ENCODE measurements at regions not wholly inside any gene's neighbourhood (a gene's known extent, or its start where the extent isn't known, plus 50 kb on each side); places are given as distances from the start of the nearest gene placed in this dataset.
"Not testable (repeated sequence)": the region's sequence is repeated elsewhere in the genome, so short reads cannot be mapped to it uniquely, and the experiment has no call there.

GRCh38 chr10:30182191-30183054 is 123.0 kb upstream of the JCAD start:
- DNase-seq (ENCODE audit: insufficient read length) (no peak), FAIRE-seq (no peak)
- no peak for TF ChIP-seq POLR2AphosphoS5 (IDR thresholded peaks at IDR 0.05; ENCODE audit: low read depth, low read length)
- TF ChIP-seq TAF1 (IDR thresholded peaks at IDR 0.05; ENCODE audit: borderline replicate concordance, low read depth, low read length), result no peak
- no peak for TF ChIP-seq POLR2A (IDR thresholded peaks at IDR 0.05; ENCODE audit: low read depth, low read length)

DNA sequence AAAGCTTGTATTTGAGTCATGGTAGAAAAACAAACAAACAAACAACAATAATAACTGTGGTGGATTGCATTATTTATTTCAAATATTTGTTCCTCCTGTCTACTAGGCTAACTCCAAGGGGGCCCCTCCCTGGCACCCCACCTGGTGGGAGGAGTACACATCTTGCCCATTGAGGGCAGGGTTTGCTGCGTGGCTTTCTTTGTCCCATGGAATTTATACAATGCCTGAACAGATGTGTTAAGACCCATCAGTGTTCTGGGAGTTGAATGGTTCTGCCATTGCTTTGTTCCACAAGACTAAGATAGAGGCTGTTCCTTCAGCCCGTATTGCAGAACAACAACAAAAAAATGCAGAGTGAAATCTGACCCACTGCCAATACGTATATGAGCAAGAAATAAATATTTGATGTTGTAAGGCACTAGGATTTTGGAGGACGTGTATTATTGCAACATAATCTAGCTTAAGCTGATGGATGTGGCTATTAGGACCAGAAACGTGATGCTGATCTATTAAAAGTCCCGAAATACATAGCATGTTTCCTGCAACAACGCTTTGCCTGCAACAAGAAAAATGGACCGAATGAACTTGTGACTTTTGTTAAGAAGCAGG is 119.1 kb upstream of the JCAD start:
- FAIRE-seq, result no peak
- no peak for DNase-seq (ENCODE audit: insufficient read length)
- TF ChIP-seq TAF1 (IDR thresholded peaks at IDR 0.05; ENCODE audit: borderline replicate concordance, low read depth, low read length), result no peak
- no peak for TF ChIP-seq POLR2AphosphoS5 (IDR thresholded peaks at IDR 0.05; ENCODE audit: low read depth, low read length)
- TF ChIP-seq POLR2A (IDR thresholded peaks at IDR 0.05; ENCODE audit: low read depth, low read length), result no peak

GRCh38 chr10:30176776-30177533 is 117.6 kb upstream of the JCAD start:
- TF ChIP-seq TAF1 (IDR thresholded peaks at IDR 0.05; ENCODE audit: borderline replicate concordance, low read depth, low read length), result no peak
- TF ChIP-seq POLR2A (IDR thresholded peaks at IDR 0.05; ENCODE audit: low read depth, low read length), result no peak
- no peak for TF ChIP-seq POLR2AphosphoS5 (IDR thresholded peaks at IDR 0.05; ENCODE audit: low read depth, low read length)
- no peak for DNase-seq (ENCODE audit: insufficient read length)
- FAIRE-seq, result no peak

DNA sequence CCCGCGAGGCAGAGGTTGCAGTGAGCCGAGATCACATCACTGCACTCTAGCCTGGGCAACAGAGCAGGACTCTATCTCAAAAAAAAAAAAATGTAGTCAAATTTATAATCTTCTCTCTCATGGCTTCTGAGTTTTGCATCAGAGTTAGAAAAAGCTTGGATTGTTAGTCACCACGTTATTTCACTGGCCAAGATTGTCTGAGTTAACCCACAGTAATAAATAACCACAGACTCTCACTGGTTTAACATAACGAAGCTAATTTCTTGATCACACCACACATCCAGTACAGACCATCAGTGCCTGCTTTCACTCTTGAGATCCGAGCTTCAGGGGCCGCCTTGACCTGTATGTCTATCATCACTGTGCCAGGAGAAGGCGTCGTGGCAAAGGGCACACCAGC is 116.8 kb upstream of the JCAD start:
- no peak for DNase-seq (ENCODE audit: insufficient read length)
- FAIRE-seq, result no peak
- no peak for TF ChIP-seq POLR2A (IDR thresholded peaks at IDR 0.05; ENCODE audit: low read depth, low read length)
- no peak for TF ChIP-seq POLR2AphosphoS5 (IDR thresholded peaks at IDR 0.05; ENCODE audit: low read depth, low read length)
- no peak for TF ChIP-seq TAF1 (IDR thresholded peaks at IDR 0.05; ENCODE audit: borderline replicate concordance, low read depth, low read length)

GRCh38 chr10:30172673-30173072 is 113.3 kb upstream of the JCAD start:
- TF ChIP-seq POLR2AphosphoS5 (IDR thresholded peaks at IDR 0.05; ENCODE audit: low read depth, low read length) (no peak), POLR2A (IDR thresholded peaks at IDR 0.05; ENCODE audit: low read depth, low read length) (no peak), TAF1 (IDR thresholded peaks at IDR 0.05; ENCODE audit: borderline replicate concordance, low read depth, low read length) (no peak)
- FAIRE-seq (no peak), DNase-seq (ENCODE audit: insufficient read length) (no peak)

DNA sequence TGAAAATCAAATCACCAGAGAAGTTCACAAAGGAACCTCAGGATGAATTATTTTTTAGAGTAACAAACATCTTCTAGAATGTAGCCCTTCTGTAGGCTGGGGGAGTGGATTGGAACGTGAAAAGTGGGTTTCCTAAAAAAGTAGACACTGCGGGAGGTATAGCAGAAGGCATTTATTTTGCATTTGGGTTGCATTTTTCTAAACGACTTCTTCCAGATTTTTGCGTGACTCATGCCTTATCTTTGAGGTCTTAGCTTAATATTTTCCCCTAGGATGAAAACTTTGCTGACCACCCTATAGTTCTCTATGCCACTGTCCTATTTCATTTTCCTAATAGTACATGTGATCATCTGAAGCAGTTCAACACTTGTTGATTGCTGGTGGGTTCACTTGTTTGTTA is 112.7 kb upstream of the JCAD start:
- FAIRE-seq (no peak), DNase-seq (ENCODE audit: insufficient read length) (no peak)
- TF ChIP-seq POLR2AphosphoS5 (IDR thresholded peaks at IDR 0.05; ENCODE audit: low read depth, low read length), result no peak
- TF ChIP-seq TAF1 (IDR thresholded peaks at IDR 0.05; ENCODE audit: borderline replicate concordance, low read depth, low read length), result no peak

- TF ChIP-seq POLR2A (IDR thresholded peaks at IDR 0.05; ENCODE audit: low read depth, low read length), result no peak
- no peak for TF ChIP-seq TAF1 (IDR thresholded peaks at IDR 0.05; ENCODE audit: borderline replicate concordance, low read depth, low read length)
- no peak for TF ChIP-seq POLR2AphosphoS5 (IDR thresholded peaks at IDR 0.05; ENCODE audit: low read depth, low read length)
- DNase-seq (ENCODE audit: insufficient read length) (no peak), FAIRE-seq (no peak)
Observed at GRCh38 chr10:30171601-30172000, 112.2 kb upstream of the JCAD start.

DNA sequence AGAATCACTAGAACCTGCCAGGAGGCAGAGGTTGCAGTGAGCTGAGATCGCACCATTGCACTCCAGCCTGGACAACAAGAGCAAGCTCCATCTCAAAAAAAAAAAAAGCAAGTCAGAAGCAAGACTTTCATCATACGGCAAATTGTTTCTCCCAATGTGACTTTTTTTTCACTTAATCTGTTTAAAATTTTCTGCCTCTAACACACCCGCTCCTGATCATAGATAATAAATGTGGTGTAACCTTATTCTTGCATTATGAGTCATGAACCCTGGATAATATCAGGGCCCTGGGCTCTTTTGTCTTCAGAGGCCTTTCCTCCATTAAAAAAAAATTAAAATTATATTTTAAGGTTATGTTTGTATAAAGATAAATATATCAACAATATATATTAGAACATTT is 111.4 kb upstream of the JCAD start:
- TF ChIP-seq POLR2A (IDR thresholded peaks at IDR 0.05; ENCODE audit: low read depth, low read length), result no peak
- TF ChIP-seq TAF1 (IDR thresholded peaks at IDR 0.05; ENCODE audit: borderline replicate concordance, low read depth, low read length), result no peak
- no peak for TF ChIP-seq POLR2AphosphoS5 (IDR thresholded peaks at IDR 0.05; ENCODE audit: low read depth, low read length)
- DNase-seq (ENCODE audit: insufficient read length) (no peak), FAIRE-seq (no peak)

DNA sequence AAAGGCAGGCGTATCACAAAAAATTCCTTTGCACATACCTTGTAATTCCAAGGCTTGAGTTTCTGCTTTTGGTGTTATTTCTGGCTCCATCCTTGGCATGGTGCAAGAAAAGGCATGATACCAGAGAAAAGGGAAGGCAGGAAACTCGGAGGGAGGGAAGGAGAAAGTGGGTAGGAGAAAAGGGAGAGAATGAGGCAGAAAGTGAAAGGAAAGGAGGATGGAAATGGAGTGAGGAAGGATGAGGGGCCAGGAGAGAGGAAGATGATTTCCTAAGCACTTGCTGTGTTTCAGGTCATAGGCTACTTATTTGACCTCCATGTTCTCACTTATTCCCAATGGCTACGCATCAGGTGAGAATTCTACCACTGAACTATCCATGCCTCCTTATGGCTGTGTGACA is 110.8 kb upstream of the JCAD start:
- FAIRE-seq (no peak), DNase-seq (ENCODE audit: insufficient read length) (no peak)
- TF ChIP-seq POLR2AphosphoS5 (IDR thresholded peaks at IDR 0.05; ENCODE audit: low read depth, low read length) (no peak), TAF1 (IDR thresholded peaks at IDR 0.05; ENCODE audit: borderline replicate concordance, low read depth, low read length) (no peak), POLR2A (IDR thresholded peaks at IDR 0.05; ENCODE audit: low read depth, low read length) (no peak)

GRCh38 chr10:30169342-30169741 is 110.0 kb upstream of the JCAD start:
- TF ChIP-seq POLR2A (IDR thresholded peaks at IDR 0.05; ENCODE audit: low read depth, low read length), result no peak
- TF ChIP-seq TAF1 (IDR thresholded peaks at IDR 0.05; ENCODE audit: borderline replicate concordance, low read depth, low read length), result no peak
- no peak for TF ChIP-seq POLR2AphosphoS5 (IDR thresholded peaks at IDR 0.05; ENCODE audit: low read depth, low read length)
- FAIRE-seq, result no peak
- no peak for DNase-seq (ENCODE audit: insufficient read length)

GRCh38 chr10:30166929-30167328 is 107.5 kb upstream of the JCAD start:
- no peak for FAIRE-seq
- TF ChIP-seq POLR2A (IDR thresholded peaks at IDR 0.05; ENCODE audit: low read depth, low read length), result no peak
- no peak for TF ChIP-seq POLR2AphosphoS5 (IDR thresholded peaks at IDR 0.05; ENCODE audit: low read depth, low read length)
- no peak for TF ChIP-seq TAF1 (IDR thresholded peaks at IDR 0.05; ENCODE audit: borderline replicate concordance, low read depth, low read length)

DNA sequence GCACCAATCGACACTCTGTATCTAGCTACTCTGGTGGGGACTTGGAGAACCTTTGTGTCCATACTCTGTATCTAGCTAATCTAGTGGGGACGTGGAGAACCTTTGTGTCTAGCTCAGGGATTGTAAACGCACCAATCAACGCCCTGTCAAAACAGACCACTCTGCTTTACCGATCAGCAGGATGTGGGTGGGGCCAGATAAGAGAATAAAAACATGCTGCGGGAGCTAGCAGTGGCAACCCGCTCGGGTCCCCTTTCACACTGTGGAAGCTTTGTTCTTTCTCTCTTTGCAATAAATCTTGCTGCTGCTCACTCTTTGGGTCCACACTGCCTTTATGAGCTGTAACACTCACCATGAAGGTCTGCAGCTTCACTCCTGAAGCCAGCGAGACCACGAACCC is 104.0 kb upstream of the JCAD start:
- DNase-seq (ENCODE audit: insufficient read length); FAIRE-seq: not testable (repeated sequence)

More at GRCh38 chr10:30166929-30167328, 107.5 kb upstream of the JCAD start:
- DNase-seq (ENCODE audit: insufficient read length), result no peak

- not testable (repeated sequence) for FAIRE-seq; DNase-seq (ENCODE audit: insufficient read length)
Observed at GRCh38 chr10:30162796-30163195, 103.4 kb upstream of the JCAD start.
